DMS 273 (cell line): ENCODE measurements at regions not wholly inside any gene's neighbourhood (a gene's known extent, or its start where the extent isn't known, plus 50 kb on each side); places are given as distances from the start of the nearest gene placed in this dataset.
A peak's percentile ranks its signal among the peaks of the same experiment; 100 is the strongest.

Experiments
- DNase-seq: peaks from one replicate; lab custom pipeline; 2025; ENCODE audit not compliant: unreplicated experiment; lab: John Stamatoyannopoulos, UW

- no peak for DNase-seq
Measured at GRCh38 chr12:64931321-64931720, 106.9 kb downstream of the TBC1D30 start.

GRCh38 chr12:64931981-64932380, 107.5 kb downstream of the TBC1D30 start:
- DNase-seq: no peak

GRCh38 chr12:64933791-64934190, 109.3 kb downstream of the TBC1D30 start:
- DNase-seq: no peak

- DNase-seq: no peak
Measured at GRCh38 chr12:64937452-64937851, 113.0 kb downstream of the TBC1D30 start.

- DNase-seq: no peak
Measured at GRCh38 chr12:64938179-64938578, 113.7 kb downstream of the TBC1D30 start.

- no peak for DNase-seq
Measured at GRCh38 chr12:64943686-64944085, 119.2 kb downstream of the TBC1D30 start.

GRCh38 chr12:64944966-64945365, 120.5 kb downstream of the TBC1D30 start:
- DNase-seq: peak; percentile 59

- DNase-seq: peak; percentile 1
Measured at GRCh38 chr12:64946132-64946829, 121.8 kb downstream of the TBC1D30 start.

- no peak for DNase-seq
Measured at GRCh38 chr12:64950711-64951298, 126.4 kb downstream of the TBC1D30 start.

- DNase-seq: no peak
Measured at GRCh38 chr12:64951944-64952343, 127.5 kb downstream of the TBC1D30 start.

GRCh38 chr12:64955746-64956145, 131.3 kb downstream of the TBC1D30 start:
- no peak for DNase-seq

- no peak for DNase-seq
Measured at GRCh38 chr12:64965920-64966319, 141.5 kb downstream of the TBC1D30 start.

- no peak for DNase-seq
Measured at GRCh38 chr12:64968989-64969819, 144.8 kb downstream of the TBC1D30 start.

- DNase-seq: no peak
Measured at GRCh38 chr12:64976131-64976530, 145.0 kb downstream of the WIF1 start.

GRCh38 chr12:64983771-64984278, 137.3 kb downstream of the WIF1 start:
- DNase-seq: no peak

- no peak for DNase-seq
Measured at GRCh38 chr12:64991121-64991611, 129.9 kb downstream of the WIF1 start.

- DNase-seq: no peak
Measured at GRCh38 chr12:64992116-64992515, 129.0 kb downstream of the WIF1 start.

- no peak for DNase-seq
Measured at GRCh38 chr12:64992641-64993040, 128.5 kb downstream of the WIF1 start.

- no peak for DNase-seq
Measured at GRCh38 chr12:64993461-64993860, 127.6 kb downstream of the WIF1 start.

- DNase-seq: no peak
Measured at GRCh38 chr12:64995816-64996215, 125.3 kb downstream of the WIF1 start.

- no peak for DNase-seq
Measured at GRCh38 chr12:64997858-64998257, 123.2 kb downstream of the WIF1 start.
